Endodermal cell (in vitro differentiated cells): ENCODE measurements at regions not wholly inside any gene's neighbourhood (a gene's known extent, or its start where the extent isn't known, plus 50 kb on each side); places are given as distances from the start of the nearest gene placed in this dataset.
"Not testable (repeated sequence)": the region's sequence is repeated elsewhere in the genome, so short reads cannot be mapped to it uniquely, and the experiment has no call there.

ENCODE experiments used
- DNase-seq: peaks from one replicate; pipeline ENCODE4 v3.0.0-alpha.2; 2017
- H3K27ac ChIP-seq: 2 replicates; pipeline ENCODE4 v1.5.1; 2013; ENCODE audit warnings: mild to moderate bottlenecking, low read depth, low read length, moderate library complexity
- H3K27me3 ChIP-seq: 2 replicates; pipeline ENCODE4 v1.6.1; 2013; ENCODE audit warnings: mild to moderate bottlenecking, low read length, moderate library complexity; ENCODE audit not compliant: insufficient read depth, control insufficient read depth, poor library complexity, severe bottlenecking
- H3K36me3 ChIP-seq: 2 replicates; pipeline ENCODE4 v1.7.0; 2013; ENCODE audit warnings: mild to moderate bottlenecking, low read length, moderate library complexity; ENCODE audit not compliant: control insufficient read depth, insufficient read depth
- H3K4me1 ChIP-seq: one replicate; pipeline ENCODE4 v1.7.0; 2013; ENCODE audit warnings: low read length; ENCODE audit not compliant: control insufficient read depth, insufficient read depth
- H3K4me3 ChIP-seq: 2 replicates; pipeline ENCODE4 v1.5.1; 2013; ENCODE audit warnings: mild to moderate bottlenecking, low read length, moderate library complexity
- H3K9ac ChIP-seq: 2 replicates; pipeline ENCODE4 v1.6.1; 2013; ENCODE audit warnings: mild to moderate bottlenecking, low read length, moderate library complexity; ENCODE audit not compliant: poor library complexity, severe bottlenecking; ENCODE audit errors: extremely low read depth
- H3K9me3 ChIP-seq: 2 replicates; pipeline ENCODE4 v1.6.1; 2013; ENCODE audit warnings: mild to moderate bottlenecking, low read length, moderate library complexity; ENCODE audit not compliant: control insufficient read depth
- H3K27ac Mint-ChIP-seq: 2 replicates; pipeline ENCODE4 v1.8.0; 2020; ENCODE audit warnings: mixed read lengths
- H3K27me3 Mint-ChIP-seq: 2 replicates; pipeline ENCODE4 v1.8.0; 2021; ENCODE audit warnings: mild to moderate bottlenecking, mixed read lengths; ENCODE audit not compliant: insufficient read depth
- H3K36me3 Mint-ChIP-seq: 2 replicates; pipeline ENCODE4 v1.8.0; 2020; ENCODE audit warnings: low read depth, mixed read lengths
- H3K4me1 Mint-ChIP-seq: 2 replicates; pipeline ENCODE4 v1.8.0; 2020; ENCODE audit warnings: mixed read lengths
- H3K4me3 Mint-ChIP-seq: 2 replicates; pipeline ENCODE4 v1.8.0; 2020; ENCODE audit warnings: mild to moderate bottlenecking, moderate library complexity, mixed read lengths
- H3K9me3 Mint-ChIP-seq: 2 replicates; pipeline ENCODE4 v1.8.0; 2020; ENCODE audit warnings: mild to moderate bottlenecking, mixed read lengths
- WGBS, 2 experiments: methylation state at CpG; one replicate each; pipeline versions ENCODE4 v1.1.5 to v1.1.7; 2013; ENCODE audit warnings: missing lambda C conversion rate in 2 of 2, mixed read lengths in 1 of 2; ENCODE audit not compliant: insufficient coverage in 1 of 2, insufficient read length in 1 of 2; 5-methylcytosine and 5-hydroxymethylcytosine counted together
- TF ChIP-seq, protein P1 (sequence below): fragments of 200-600 bp; sonication (generic); conservative IDR thresholded peaks from 2 replicates; pipeline ENCODE4 v1.5.0; 2021; ENCODE audit warnings: antibody characterized with exemption, mild to moderate bottlenecking

DNA sequence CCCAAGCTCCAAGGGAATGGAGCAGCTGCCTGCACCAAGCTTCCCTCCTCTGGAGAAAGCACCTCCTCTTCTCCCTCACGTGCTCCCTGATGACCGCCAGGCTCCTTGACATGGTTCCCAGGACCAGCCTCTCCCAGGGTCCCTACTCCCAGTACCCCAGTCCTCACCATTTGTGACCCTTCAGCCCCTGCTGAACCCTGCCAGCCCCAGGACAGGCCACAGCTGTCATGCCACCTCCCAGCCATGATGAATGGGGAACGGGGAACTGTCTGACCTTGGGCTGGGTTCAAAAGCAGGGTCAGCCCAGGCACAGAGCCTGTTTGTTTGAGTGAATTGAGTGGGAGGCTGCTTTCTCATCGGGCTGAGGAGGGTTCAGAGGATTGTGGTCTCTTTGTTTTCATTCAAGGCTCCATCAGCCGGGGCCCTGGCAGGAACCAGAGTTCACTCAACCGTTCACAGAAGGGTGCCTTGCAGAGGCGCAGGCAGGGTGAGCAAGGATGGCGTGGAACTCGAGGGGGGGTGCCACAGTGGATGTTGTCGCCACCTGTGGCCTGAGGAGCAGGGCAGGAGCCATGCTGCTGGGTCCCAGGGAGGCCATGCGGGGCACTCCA, 344.5 kb upstream of the SFSWAP start:
- TF ChIP-seq, protein P1, sequence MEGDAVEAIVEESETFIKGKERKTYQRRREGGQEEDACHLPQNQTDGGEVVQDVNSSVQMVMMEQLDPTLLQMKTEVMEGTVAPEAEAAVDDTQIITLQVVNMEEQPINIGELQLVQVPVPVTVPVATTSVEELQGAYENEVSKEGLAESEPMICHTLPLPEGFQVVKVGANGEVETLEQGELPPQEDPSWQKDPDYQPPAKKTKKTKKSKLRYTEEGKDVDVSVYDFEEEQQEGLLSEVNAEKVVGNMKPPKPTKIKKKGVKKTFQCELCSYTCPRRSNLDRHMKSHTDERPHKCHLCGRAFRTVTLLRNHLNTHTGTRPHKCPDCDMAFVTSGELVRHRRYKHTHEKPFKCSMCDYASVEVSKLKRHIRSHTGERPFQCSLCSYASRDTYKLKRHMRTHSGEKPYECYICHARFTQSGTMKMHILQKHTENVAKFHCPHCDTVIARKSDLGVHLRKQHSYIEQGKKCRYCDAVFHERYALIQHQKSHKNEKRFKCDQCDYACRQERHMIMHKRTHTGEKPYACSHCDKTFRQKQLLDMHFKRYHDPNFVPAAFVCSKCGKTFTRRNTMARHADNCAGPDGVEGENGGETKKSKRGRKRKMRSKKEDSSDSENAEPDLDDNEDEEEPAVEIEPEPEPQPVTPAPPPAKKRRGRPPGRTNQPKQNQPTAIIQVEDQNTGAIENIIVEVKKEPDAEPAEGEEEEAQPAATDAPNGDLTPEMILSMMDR, result no peak
- peaks cover 10% of the 10 kb centered on the region for H3K27me3 ChIP-seq
- no peak overlapping the region for H3K9ac ChIP-seq
- Mint-ChIP-seq H3K4me1 (no peaks in the 10 kb centered on the region), H3K9me3 (peaks cover 2% of the 10 kb centered on the region), H3K27me3 (peaks cover 20% of the 10 kb centered on the region), H3K36me3 (no peaks in the 10 kb centered on the region), H3K27ac (no peak overlapping the region), H3K4me3 (no peak overlapping the region)
- H3K4me1 ChIP-seq, result no peaks in the 10 kb centered on the region
- peak; percentile 38 for DNase-seq
- WGBS, 2 experiments, result 59 to 90% methylated on average over 2 to 11 of the region's 11 CpGs
- H3K4me3 ChIP-seq, result no peak overlapping the region
- H3K9me3 ChIP-seq, result no peaks in the 10 kb centered on the region
- no peak overlapping the region for H3K27ac ChIP-seq
- H3K36me3 ChIP-seq, result no peaks in the 10 kb centered on the region

GRCh38 chr12:131367067-131367982, 343.6 kb upstream of the SFSWAP start:
- not testable (repeated sequence) for H3K4me3 Mint-ChIP-seq, H3K27me3 ChIP-seq

GRCh38 chr12:131367983-131368667, 342.8 kb upstream of the SFSWAP start:
- Mint-ChIP-seq H3K4me1 (no peaks in the 10 kb centered on the region), H3K4me3 (no peak overlapping the region), H3K36me3 (no peaks in the 10 kb centered on the region), H3K27ac (no peak overlapping the region), H3K27me3 (peaks cover 10% of the 10 kb centered on the region), H3K9me3 (no peaks in the 10 kb centered on the region)
- Histone ChIP-seq H3K4me3 (no peak overlapping the region), H3K4me1 (no peaks in the 10 kb centered on the region), H3K9ac (no peak overlapping the region), H3K27me3 (no peaks in the 10 kb centered on the region), H3K9me3 (no peaks in the 10 kb centered on the region), H3K36me3 (no peaks in the 10 kb centered on the region), H3K27ac (no peak overlapping the region)
- DNase-seq, result peak; percentile 36
- TF ChIP-seq, protein P1, result no peak
- WGBS, 2 experiments, result 92 to 97% methylated on average over 7 to 12 of the region's 12 CpGs

More at GRCh38 chr12:131367067-131367982, 343.6 kb upstream of the SFSWAP start:
- H3K4me1 Mint-ChIP-seq, H3K27ac Mint-ChIP-seq, H3K4me3 ChIP-seq, H3K9me3 ChIP-seq, H3K36me3 Mint-ChIP-seq, H3K27ac ChIP-seq, H3K9ac ChIP-seq, H3K36me3 ChIP-seq, H3K4me1 ChIP-seq, H3K9me3 Mint-ChIP-seq: not testable (repeated sequence)
- peak; percentile 43 for DNase-seq
- WGBS, 2 experiments, result 89 to 90% methylated on average over 3 to 21 of the region's 27 CpGs
- peaks cover 12% of the 10 kb centered on the region for H3K27me3 Mint-ChIP-seq
